Fibroblast of the aortic adventitia (primary cell): ENCODE measurements at regions not wholly inside any gene's neighbourhood (a gene's known extent, or its start where the extent isn't known, plus 50 kb on each side); places are given as distances from the start of the nearest gene placed in this dataset.

Experiments
- DNase-seq: peaks from one replicate; pipeline ENCODE4 v3.0.0-alpha.2; 2010; ENCODE audit warnings: low read depth
- H3K4me3 ChIP-seq: 2 replicates; pipeline ENCODE4 v1.5.1; 2011; ENCODE audit warnings: low read depth, mild to moderate bottlenecking, control low read depth, low read length, moderate library complexity
- CTCF ChIP-seq: IDR thresholded peaks from 2 replicates; pipeline ENCODE4 v1.5.1; 2011; ENCODE audit warnings: mild to moderate bottlenecking, low read length, control low read depth, inconsistent platforms; ENCODE audit not compliant: insufficient read depth

- TF ChIP-seq CTCF, result no peak
- DNase-seq, result peak; percentile 14
- H3K4me3 ChIP-seq, result no peak overlapping the region
Measured at GRCh38 chr13:47289567-47289966, 392.7 kb upstream of the HTR2A start.

- TF ChIP-seq CTCF, result no peak
- DNase-seq, result no peak
Measured at GRCh38 chr13:47288546-47288945, 391.7 kb upstream of the HTR2A start.

GRCh38 chr13:47287291-47287751 is 390.5 kb upstream of the HTR2A start:
- no peak for TF ChIP-seq CTCF
- H3K4me3 ChIP-seq, result no peak overlapping the region
- DNase-seq, result peak; percentile 36

More at GRCh38 chr13:47288546-47288945, 391.7 kb upstream of the HTR2A start:
- H3K4me3 ChIP-seq, result no peak overlapping the region

- H3K4me3 ChIP-seq, result no peak overlapping the region
- TF ChIP-seq CTCF, result no peak
- no peak for DNase-seq
Measured at GRCh38 chr13:47281991-47282390, 385.1 kb upstream of the HTR2A start.

GRCh38 chr13:47279920-47280319 is 383.1 kb upstream of the HTR2A start:
- H3K4me3 ChIP-seq, result no peak overlapping the region
- TF ChIP-seq CTCF, result no peak
- no peak for DNase-seq

GRCh38 chr13:47277774-47278173 is 380.9 kb upstream of the HTR2A start:
- DNase-seq, result peak; percentile 33
- H3K4me3 ChIP-seq, result no peak overlapping the region
- no peak for TF ChIP-seq CTCF

GRCh38 chr13:47268270-47268669 is 371.4 kb upstream of the HTR2A start:
- DNase-seq, result no peak
- TF ChIP-seq CTCF, result no peak
- H3K4me3 ChIP-seq, result no peak overlapping the region
